GM12873 (cell line): ENCODE measurements at regions not wholly inside any gene's neighbourhood (a gene's known extent, or its start where the extent isn't known, plus 50 kb on each side); places are given as distances from the start of the nearest gene placed in this dataset.

Experiments
- CTCF ChIP-seq: IDR thresholded peaks from 2 replicates; pipeline ENCODE4 v1.5.1; 2012; ENCODE audit warnings: low read depth, mild to moderate bottlenecking, moderate library complexity, low read length, control low read depth; ENCODE audit not compliant: insufficient read depth; ENCODE audit errors: missing control alignments

- no peak for TF ChIP-seq CTCF
These were observed 303.8 kb upstream of the ASIC2 start for GRCh38 chr17:33596899-33597298.

GRCh38 chr17:33598797-33599196, 305.7 kb upstream of the ASIC2 start:
- TF ChIP-seq CTCF, result no peak

GRCh38 chr17:33602981-33603380, 309.9 kb upstream of the ASIC2 start:
- TF ChIP-seq CTCF, result no peak

- no peak for TF ChIP-seq CTCF
These were observed 310.7 kb upstream of the ASIC2 start for GRCh38 chr17:33603789-33604188.

GRCh38 chr17:33611532-33611931, 318.4 kb upstream of the ASIC2 start:
- no peak for TF ChIP-seq CTCF

GRCh38 chr17:33615861-33616260, 322.8 kb upstream of the ASIC2 start:
- TF ChIP-seq CTCF, result no peak

GRCh38 chr17:33623841-33624240, 330.7 kb upstream of the ASIC2 start:
- no peak for TF ChIP-seq CTCF
